H1 (cell line): ENCODE measurements at regions not wholly inside any gene's neighbourhood (a gene's known extent, or its start where the extent isn't known, plus 50 kb on each side); places are given as distances from the start of the nearest gene placed in this dataset.

Experiments
- FOSL1 ChIP-seq: IDR thresholded peaks from 2 replicates; pipeline ENCODE4 v1.6.1; 2011; ENCODE audit warnings: mild to moderate bottlenecking, low read depth, low read length, moderate library complexity; ENCODE audit not compliant: insufficient read depth
- HDAC2 ChIP-seq, 2 experiments: fragments of 300-600 bp in 1 of 2; sonication (generic) in 1 of 2; IDR thresholded peaks; 2 replicates each; pipeline ENCODE4 v1.6.1; 2011 to 2012; ENCODE audit warnings: low read depth in 2 of 2, low read length in 2 of 2, mild to moderate bottlenecking in 2 of 2, moderate library complexity in 2 of 2, borderline replicate concordance in 1 of 2, inconsistent platforms in 1 of 2
- JUN ChIP-seq: IDR thresholded peaks from 2 replicates; pipeline ENCODE4 v1.6.1; 2011; ENCODE audit warnings: low read depth, mild to moderate bottlenecking, improper control_type of control experiment, low read length
- MAFK ChIP-seq: IDR thresholded peaks from 2 replicates; pipeline ENCODE4 v1.6.1; 2012; ENCODE audit warnings: low read depth, mild to moderate bottlenecking, improper control_type of control experiment, low read length
- POU5F1 ChIP-seq: IDR thresholded peaks from 2 replicates; pipeline ENCODE4 v1.6.1; 2011; ENCODE audit warnings: low read depth, mild to moderate bottlenecking, low read length, moderate library complexity
- RFX5 ChIP-seq: IDR thresholded peaks from 2 replicates; pipeline ENCODE4 v1.6.1; 2011; ENCODE audit warnings: low read depth, low read length, improper control_type of control experiment, borderline replicate concordance
- TF ChIP-seq, protein P1 (sequence below): fragments of 300-600 bp; sonication (generic); IDR thresholded peaks from 2 replicates; pipeline ENCODE4 v1.7.1; 2012; ENCODE audit warnings: low read length, moderate library complexity, mild to moderate bottlenecking, inconsistent platforms; ENCODE audit not compliant: insufficient replicate concordance
- TF ChIP-seq, protein P2 (sequence below), 3 experiments: IDR thresholded peaks; 1 replicate in 2 of 3; 2 replicates in 1 of 3; pipeline versions ENCODE4 v1.5.1 to v1.6.1; 2011; ENCODE audit warnings: low read length in 3 of 3, mild to moderate bottlenecking in 3 of 3, inconsistent platforms in 2 of 3, low read depth in 1 of 3, moderate library complexity in 1 of 3; ENCODE audit not compliant: insufficient read depth in 1 of 3; ENCODE audit errors: control extremely low read depth in 1 of 3

DNA sequence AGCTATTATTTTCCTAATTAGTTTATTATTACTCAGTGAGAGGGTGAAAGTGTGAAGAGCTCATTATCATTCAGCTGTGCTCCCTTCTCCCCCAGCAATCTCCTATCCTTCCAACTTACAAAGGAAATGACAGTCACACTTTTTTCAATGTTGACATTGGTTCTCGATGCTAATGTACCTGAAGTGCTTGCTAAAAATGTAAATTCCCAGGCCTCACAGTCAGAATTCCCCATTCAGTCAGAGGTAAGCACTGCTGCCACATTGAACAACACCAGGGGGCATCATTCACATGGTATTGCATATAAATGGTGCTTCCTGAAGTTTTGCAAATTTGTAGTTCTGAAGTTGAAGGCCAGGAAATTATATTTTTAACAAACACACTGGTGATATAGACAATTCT is 132.7 kb upstream of the FOXD3 start (continued):
- TF ChIP-seq, protein P1, sequence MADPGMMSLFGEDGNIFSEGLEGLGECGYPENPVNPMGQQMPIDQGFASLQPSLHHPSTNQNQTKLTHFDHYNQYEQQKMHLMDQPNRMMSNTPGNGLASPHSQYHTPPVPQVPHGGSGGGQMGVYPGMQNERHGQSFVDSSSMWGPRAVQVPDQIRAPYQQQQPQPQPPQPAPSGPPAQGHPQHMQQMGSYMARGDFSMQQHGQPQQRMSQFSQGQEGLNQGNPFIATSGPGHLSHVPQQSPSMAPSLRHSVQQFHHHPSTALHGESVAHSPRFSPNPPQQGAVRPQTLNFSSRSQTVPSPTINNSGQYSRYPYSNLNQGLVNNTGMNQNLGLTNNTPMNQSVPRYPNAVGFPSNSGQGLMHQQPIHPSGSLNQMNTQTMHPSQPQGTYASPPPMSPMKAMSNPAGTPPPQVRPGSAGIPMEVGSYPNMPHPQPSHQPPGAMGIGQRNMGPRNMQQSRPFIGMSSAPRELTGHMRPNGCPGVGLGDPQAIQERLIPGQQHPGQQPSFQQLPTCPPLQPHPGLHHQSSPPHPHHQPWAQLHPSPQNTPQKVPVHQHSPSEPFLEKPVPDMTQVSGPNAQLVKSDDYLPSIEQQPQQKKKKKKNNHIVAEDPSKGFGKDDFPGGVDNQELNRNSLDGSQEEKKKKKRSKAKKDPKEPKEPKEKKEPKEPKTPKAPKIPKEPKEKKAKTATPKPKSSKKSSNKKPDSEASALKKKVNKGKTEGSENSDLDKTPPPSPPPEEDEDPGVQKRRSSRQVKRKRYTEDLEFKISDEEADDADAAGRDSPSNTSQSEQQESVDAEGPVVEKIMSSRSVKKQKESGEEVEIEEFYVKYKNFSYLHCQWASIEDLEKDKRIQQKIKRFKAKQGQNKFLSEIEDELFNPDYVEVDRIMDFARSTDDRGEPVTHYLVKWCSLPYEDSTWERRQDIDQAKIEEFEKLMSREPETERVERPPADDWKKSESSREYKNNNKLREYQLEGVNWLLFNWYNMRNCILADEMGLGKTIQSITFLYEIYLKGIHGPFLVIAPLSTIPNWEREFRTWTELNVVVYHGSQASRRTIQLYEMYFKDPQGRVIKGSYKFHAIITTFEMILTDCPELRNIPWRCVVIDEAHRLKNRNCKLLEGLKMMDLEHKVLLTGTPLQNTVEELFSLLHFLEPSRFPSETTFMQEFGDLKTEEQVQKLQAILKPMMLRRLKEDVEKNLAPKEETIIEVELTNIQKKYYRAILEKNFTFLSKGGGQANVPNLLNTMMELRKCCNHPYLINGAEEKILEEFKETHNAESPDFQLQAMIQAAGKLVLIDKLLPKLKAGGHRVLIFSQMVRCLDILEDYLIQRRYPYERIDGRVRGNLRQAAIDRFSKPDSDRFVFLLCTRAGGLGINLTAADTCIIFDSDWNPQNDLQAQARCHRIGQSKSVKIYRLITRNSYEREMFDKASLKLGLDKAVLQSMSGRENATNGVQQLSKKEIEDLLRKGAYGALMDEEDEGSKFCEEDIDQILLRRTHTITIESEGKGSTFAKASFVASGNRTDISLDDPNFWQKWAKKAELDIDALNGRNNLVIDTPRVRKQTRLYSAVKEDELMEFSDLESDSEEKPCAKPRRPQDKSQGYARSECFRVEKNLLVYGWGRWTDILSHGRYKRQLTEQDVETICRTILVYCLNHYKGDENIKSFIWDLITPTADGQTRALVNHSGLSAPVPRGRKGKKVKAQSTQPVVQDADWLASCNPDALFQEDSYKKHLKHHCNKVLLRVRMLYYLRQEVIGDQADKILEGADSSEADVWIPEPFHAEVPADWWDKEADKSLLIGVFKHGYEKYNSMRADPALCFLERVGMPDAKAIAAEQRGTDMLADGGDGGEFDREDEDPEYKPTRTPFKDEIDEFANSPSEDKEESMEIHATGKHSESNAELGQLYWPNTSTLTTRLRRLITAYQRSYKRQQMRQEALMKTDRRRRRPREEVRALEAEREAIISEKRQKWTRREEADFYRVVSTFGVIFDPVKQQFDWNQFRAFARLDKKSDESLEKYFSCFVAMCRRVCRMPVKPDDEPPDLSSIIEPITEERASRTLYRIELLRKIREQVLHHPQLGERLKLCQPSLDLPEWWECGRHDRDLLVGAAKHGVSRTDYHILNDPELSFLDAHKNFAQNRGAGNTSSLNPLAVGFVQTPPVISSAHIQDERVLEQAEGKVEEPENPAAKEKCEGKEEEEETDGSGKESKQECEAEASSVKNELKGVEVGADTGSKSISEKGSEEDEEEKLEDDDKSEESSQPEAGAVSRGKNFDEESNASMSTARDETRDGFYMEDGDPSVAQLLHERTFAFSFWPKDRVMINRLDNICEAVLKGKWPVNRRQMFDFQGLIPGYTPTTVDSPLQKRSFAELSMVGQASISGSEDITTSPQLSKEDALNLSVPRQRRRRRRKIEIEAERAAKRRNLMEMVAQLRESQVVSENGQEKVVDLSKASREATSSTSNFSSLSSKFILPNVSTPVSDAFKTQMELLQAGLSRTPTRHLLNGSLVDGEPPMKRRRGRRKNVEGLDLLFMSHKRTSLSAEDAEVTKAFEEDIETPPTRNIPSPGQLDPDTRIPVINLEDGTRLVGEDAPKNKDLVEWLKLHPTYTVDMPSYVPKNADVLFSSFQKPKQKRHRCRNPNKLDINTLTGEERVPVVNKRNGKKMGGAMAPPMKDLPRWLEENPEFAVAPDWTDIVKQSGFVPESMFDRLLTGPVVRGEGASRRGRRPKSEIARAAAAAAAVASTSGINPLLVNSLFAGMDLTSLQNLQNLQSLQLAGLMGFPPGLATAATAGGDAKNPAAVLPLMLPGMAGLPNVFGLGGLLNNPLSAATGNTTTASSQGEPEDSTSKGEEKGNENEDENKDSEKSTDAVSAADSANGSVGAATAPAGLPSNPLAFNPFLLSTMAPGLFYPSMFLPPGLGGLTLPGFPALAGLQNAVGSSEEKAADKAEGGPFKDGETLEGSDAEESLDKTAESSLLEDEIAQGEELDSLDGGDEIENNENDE = peak; percentile 23
- TF ChIP-seq FOSL1 (no peak), MAFK (no peak), RFX5 (no peak), HDAC2 (IDR thresholded peaks at IDR 0.05; ENCODE audit: borderline replicate concordance in 1 of 2, low read depth in 2 of 2, low read length in 2 of 2) (peak in 1 of 2 experiments; percentile 68; a peak in 1 of 4 replicates), JUN (0 out of 2 replicates have a peak, but pooled peaks have one; percentile 24), POU5F1 (0 out of 2 replicates have a peak, but pooled peaks have one; percentile 23)
- TF ChIP-seq, protein P2, sequence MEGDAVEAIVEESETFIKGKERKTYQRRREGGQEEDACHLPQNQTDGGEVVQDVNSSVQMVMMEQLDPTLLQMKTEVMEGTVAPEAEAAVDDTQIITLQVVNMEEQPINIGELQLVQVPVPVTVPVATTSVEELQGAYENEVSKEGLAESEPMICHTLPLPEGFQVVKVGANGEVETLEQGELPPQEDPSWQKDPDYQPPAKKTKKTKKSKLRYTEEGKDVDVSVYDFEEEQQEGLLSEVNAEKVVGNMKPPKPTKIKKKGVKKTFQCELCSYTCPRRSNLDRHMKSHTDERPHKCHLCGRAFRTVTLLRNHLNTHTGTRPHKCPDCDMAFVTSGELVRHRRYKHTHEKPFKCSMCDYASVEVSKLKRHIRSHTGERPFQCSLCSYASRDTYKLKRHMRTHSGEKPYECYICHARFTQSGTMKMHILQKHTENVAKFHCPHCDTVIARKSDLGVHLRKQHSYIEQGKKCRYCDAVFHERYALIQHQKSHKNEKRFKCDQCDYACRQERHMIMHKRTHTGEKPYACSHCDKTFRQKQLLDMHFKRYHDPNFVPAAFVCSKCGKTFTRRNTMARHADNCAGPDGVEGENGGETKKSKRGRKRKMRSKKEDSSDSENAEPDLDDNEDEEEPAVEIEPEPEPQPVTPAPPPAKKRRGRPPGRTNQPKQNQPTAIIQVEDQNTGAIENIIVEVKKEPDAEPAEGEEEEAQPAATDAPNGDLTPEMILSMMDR (IDR thresholded peaks at IDR 0.05; ENCODE audit: control extremely low read depth in 1 of 3, insufficient read depth in 1 of 3, low read depth in 1 of 3, low read length in 3 of 3) = peak in 2 of 3 experiments; percentile 58 to 71; a peak in 3 of 4 replicates
